HG02678 (cell line): ENCODE measurements at regions not wholly inside any gene's neighbourhood (a gene's known extent, or its start where the extent isn't known, plus 50 kb on each side); places are given as distances from the start of the nearest gene placed in this dataset.

Source experiments
- ATAC-seq: cut with Tn5 transposase; IDR thresholded peaks from one replicate; pipeline ENCODE4 v1.9.1; 2021; ENCODE audit warnings: mild to moderate bottlenecking, moderate library complexity; ENCODE audit not compliant: unreplicated experiment

DNA sequence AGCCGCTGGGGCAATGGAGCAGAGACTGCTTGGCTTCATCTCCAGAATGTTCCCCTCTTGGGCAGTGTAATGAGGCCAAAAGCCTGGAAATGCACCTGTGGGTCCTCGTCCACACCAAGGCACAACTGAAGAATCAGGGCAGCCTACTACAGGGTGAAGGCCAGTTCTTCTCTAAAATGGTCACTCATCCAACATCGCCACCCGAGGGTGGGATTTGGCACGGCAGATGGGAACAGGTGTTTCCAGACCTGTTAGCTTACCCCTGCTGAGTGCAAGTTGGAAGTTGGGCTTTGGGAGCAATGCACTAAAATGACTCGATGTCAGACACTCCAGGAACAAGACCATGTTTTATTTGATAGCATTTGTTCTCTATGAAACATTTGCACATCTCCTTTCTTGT is 543.7 kb downstream of the NPHP4 start:
- ATAC-seq, result no peak

DNA sequence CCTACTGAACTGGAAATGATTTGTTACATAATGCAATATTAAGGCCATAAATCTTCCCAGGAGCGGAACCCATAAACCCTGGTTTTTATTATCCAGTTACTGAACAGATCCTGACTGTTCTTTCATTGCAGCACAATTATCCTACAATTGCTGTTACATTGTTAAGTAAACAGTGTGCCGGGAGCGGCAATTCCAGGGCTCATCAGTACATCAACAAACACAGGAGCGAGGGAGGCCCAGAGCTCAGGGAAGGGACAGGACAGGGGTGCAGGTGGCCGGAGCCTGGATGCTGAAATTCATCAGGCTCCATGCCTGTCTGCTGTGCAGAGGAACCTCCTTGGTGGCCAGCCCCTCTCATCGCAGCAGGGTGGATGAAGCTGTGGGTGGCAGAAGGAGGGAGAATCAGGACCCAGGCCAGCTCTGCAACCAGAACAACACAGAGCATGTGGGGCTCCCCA is 544.7 kb downstream of the NPHP4 start:
- no peak for ATAC-seq

DNA sequence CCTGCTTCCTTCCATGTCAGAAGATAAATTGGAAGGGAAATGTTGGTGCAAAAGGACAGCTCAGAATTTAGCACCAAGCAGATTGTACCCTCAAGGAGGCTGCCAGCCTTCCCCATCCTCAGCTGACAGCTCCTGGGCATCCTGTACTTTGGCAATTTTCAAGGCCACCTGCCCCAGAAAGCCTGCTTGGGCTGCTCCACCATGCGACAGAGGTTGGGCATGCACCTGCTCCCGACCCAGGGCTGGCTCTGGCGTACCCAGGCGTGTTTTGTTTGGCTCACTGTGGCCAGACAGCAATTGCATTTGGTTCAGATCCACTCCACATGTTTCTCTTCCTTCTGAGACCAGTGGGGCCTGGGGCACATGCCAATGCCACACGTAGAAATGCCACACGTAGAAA is 547.8 kb downstream of the NPHP4 start:
- no peak for ATAC-seq

DNA sequence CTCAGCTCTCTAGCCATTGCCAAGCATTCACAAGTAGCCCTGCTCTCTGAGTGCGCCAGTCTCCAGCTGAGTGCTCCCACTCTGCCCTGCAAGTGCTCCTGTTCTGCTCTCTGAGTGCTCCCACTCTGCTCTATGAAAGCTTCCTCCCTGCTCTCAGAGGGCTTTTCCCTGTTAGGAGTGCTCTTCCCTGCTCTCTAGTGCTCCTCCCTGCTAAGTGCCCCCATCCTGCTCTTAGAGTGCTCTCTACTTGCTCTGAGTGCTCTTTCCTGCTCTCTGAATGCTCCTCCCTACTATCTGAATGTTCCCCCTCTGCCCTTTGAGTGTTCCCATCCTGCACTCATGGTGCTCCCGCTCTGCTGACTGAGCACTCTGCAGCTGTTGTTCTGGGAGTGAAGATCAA is 555.4 kb downstream of the NPHP4 start:
- no peak for ATAC-seq

GRCh38 chr1:5435414-5435813 is 556.8 kb downstream of the NPHP4 start:
- ATAC-seq, result no peak

GRCh38 chr1:5432436-5432835 is 559.8 kb downstream of the NPHP4 start:
- no peak for ATAC-seq

- no peak for ATAC-seq
Observed at GRCh38 chr1:5430911-5431697, 561.1 kb downstream of the NPHP4 start.

GRCh38 chr1:5430136-5430535 is 562.1 kb downstream of the NPHP4 start:
- no peak for ATAC-seq

DNA sequence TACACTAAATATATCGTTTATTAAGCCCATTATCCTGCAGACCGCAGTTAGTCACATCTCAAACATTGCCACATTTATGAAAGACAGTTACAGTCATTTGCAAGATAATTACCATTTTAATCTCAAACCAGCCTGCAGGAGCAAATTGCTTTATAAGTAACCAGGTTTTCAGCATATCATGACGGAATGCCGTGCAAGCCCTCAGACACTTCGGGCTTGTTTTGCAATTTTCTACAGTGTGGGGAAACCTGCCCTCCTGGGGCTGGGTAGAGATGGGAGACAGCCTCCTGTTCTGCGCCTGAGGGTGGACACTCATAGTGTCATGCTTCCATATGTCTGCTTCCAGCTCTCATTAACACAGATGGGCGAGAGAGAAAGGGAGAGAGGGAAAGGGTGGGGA is 563.9 kb downstream of the NPHP4 start:
- no peak for ATAC-seq

DNA sequence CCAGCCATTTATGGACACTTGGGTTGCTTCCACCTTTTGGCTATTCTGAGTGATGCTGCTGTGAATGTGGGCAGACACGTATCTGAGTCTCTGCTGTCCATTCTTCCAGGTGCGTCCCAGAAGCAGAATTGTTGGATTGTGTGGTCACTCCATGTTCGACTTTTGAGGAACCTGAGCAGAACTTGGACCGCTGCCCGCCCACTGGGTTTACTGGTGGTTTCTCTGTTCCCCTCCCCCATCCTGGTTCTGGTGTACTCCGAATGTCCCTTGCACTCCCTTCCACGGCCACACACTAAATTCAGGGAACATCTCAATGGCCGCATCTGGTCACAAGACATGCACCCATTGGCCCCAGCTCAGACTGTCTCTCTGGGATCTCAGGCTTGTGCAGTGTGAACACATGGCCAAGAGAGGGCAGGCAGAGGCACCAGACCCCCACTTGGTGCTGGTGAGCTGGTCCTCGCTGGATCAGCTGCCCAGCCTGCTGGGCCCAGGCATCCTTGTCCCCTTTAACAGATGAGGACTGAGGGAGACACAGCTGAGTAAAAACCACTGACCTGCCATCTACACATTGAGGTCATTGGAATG is 565.1 kb downstream of the NPHP4 start:
- ATAC-seq, result no peak

DNA sequence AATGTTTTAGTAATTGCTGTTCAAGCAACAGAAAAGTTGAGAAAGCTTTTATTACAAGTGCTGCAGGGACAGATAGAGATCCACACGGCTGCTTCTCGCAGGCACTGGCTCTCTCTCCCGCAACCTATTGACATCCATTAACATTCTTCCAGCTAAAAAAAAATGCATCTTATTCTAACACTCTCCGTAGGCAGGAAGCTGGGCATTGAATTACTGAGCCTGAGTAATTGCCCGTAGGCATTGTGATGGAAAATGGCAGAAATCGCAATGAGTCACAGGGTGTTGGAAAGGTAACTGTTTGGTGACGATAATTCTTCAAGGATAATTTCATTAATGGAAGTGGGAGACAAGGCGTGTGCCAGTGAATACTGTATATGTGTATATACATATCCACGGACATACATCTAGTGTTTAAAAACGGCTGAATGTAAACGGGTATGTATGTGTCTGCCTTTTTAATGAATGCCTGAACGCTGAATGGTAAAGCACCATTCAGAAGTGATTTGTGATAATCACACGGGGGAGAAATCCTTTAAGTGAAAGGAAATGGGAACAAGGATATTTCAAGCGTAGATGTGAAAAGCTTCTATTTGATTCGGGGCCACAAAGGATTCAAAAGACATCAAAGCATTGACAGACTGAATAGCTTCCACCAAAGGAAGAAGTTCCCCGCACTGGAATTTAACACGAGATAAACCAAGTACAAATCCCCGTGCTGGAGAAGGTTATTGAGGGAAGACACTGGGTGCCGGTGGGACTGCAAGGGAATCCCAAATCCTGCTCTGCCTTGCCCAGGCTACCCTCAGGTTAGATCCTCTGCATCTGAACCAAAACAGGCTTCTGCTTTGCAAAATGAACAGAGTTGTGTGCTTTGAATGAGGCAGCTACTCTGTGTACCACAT is 567.2 kb downstream of the NPHP4 start:
- no peak for ATAC-seq

GRCh38 chr1:5423109-5423508 is 569.1 kb downstream of the NPHP4 start:
- ATAC-seq, result no peak

DNA sequence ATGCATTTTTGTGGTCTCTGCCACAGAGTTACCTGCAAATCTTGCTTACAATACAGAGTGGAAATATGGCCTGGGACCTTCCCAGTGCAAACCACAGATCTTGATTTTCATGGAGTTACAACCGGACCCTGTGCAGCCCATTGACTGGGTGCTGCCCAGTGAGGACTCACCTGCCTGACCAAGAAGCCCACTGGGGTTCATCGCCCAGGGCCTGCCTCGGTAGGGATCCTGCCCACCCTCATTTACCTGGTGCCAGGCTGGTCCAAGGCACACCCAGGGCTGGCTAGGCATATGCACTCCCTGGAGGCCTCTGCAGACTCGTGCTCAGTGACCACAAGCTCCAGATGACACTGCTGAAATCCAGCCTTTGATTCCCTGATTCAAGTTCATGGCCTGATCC is 572.7 kb downstream of the NPHP4 start:
- ATAC-seq, result no peak

DNA sequence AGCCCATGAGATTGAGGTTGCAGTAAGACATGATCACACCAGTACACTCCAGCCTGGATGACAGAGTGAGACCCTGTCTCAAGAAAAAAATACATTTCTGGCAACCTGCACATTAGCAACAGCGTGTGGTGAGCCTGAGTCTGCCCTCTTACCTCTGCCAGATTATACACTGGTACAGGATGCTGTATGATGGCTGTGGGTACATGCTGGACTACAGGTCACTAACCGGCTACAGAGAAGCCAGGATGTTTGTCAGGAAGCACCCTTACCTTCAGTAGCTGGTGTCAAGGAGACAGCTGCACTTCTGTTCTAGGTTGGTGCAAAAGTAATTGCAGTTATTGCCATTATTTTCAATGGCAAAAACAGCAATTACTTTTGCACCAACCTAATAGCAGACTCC is 575.7 kb downstream of the NPHP4 start:
- ATAC-seq, result no peak

DNA sequence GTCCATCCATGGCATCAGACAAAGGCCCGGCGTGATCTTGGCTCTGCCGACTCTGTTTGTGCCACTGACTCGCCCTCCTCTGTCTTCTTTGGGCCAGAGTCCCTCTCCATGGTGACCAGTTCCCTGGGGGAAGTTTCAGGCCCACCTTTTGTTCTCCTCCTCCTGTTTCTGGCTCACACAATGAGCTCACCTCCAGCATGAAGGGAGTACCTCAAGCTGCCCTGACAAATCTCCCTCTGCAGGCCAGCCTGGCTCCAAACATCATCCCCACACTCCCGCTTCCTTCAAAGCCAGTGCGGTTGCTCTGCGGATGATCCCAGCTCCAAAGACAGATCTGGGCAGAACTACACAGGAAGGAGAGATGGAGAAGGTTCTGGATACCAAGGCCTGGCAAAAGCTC is 576.6 kb downstream of the NPHP4 start:
- ATAC-seq, result no peak

- no peak for ATAC-seq
Observed at GRCh38 chr1:5410652-5411051, 581.6 kb downstream of the NPHP4 start.

GRCh38 chr1:5408401-5408800 is 583.8 kb downstream of the NPHP4 start:
- no peak for ATAC-seq

DNA sequence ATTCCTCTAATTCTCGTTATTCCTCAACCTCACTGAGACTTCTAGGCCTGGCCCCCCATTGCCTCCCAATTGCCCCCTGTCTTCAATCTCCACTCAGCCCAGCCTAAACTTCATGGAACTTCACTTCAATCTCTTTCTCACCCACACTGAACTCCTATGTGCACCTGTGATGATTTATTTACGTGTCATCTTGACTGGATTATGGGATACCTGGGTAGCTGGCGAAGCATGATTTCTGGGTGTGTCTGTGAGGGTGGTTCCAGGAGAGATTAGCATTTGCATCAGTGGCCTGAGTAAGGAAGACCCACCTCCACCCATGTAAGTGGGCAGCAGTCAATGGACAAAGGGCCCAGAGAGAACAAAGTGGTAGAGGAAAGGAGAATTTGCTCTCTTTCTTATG is 587.0 kb downstream of the NPHP4 start:
- ATAC-seq, result no peak

- ATAC-seq, result no peak
Observed at GRCh38 chr1:5404412-5405203, 587.6 kb downstream of the NPHP4 start.

- no peak for ATAC-seq
Observed at GRCh38 chr1:5403935-5404334, 588.3 kb downstream of the NPHP4 start.

- ATAC-seq, result no peak
Observed at GRCh38 chr1:5402618-5403017, 589.6 kb downstream of the NPHP4 start.
